ENCODE measurements at regions not wholly inside any gene's neighbourhood (a gene's known extent, or its start where the extent isn't known, plus 50 kb on each side); places are given as distances from the start of the nearest gene placed in this dataset.

- TF ChIP-seq CTCF (IDR thresholded peaks at IDR 0.05) (no peak), POLR2A (IDR thresholded peaks at IDR 0.05) (no peak)
Measured at GRCh38 chr7:54159088-54159487, 383.1 kb upstream of the VSTM2A start.

All from adrenal gland (tissue), 5 donors.